Hepatocyte (in vitro differentiated cells): ENCODE measurements at regions not wholly inside any gene's neighbourhood (a gene's known extent, or its start where the extent isn't known, plus 50 kb on each side); places are given as distances from the start of the nearest gene placed in this dataset.

Experiments used
- EZH2 ChIP-seq: fragments of 200-600 bp; sonication (generic); IDR thresholded peaks from 2 replicates; pipeline ENCODE4 v1.6.1; 2016; ENCODE audit warnings: antibody characterized with exemption, mild to moderate bottlenecking, borderline replicate concordance
- EZH2phosphoT487 ChIP-seq: fragments of 200-600 bp; sonication (generic); IDR thresholded peaks from one replicate; pipeline ENCODE4 v1.6.1; 2018; ENCODE audit warnings: antibody characterized with exemption, mild to moderate bottlenecking, low read depth, moderate library complexity; ENCODE audit not compliant: unreplicated experiment, severe bottlenecking
- TF ChIP-seq, protein P1 (sequence below): fragments of 200-600 bp; sonication (generic); IDR thresholded peaks from 2 replicates; pipeline ENCODE4 v1.5.1; 2016; ENCODE audit warnings: antibody characterized with exemption, mild to moderate bottlenecking; ENCODE audit not compliant: poor library complexity

DNA sequence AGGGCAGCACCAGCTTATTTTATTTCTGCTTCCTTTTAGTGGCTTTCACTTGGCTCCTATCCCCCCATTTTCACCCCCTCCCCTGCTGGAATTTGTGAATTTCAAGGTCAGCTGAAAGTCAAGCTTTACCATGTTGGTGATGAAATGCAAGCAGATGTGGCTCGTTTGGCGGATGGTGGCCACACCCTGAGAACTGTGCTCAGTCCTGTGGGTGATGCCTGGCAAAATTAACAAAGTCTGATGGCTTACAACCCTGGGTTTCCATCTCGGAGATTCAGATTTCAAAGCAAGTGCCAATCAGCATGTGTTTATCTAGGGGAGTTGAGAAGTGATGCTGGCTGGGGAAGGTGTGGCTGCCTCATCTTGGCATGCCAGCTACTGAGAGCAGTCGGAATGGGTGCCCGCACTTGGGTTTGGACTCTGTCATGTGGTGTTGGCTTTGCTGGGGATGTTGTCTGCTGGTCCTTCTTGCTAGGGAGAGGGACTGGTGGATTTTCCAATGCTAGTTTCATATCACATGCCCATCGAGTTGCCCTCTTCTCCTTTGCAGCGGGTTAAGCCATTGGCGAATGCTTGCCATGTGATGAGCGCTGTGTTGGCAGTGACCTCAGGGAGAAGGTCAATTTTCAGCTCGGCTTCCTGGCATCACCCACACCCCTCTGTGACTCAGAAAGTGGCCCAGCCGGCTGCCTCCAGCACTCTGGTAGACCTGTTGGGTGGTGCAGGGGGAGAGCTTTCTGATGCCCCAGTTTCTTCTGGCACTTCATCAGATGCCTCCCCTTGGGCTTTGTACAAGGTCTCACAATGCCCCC lies 77.0 kb upstream of the PITX1 start:
- TF ChIP-seq, protein P1, sequence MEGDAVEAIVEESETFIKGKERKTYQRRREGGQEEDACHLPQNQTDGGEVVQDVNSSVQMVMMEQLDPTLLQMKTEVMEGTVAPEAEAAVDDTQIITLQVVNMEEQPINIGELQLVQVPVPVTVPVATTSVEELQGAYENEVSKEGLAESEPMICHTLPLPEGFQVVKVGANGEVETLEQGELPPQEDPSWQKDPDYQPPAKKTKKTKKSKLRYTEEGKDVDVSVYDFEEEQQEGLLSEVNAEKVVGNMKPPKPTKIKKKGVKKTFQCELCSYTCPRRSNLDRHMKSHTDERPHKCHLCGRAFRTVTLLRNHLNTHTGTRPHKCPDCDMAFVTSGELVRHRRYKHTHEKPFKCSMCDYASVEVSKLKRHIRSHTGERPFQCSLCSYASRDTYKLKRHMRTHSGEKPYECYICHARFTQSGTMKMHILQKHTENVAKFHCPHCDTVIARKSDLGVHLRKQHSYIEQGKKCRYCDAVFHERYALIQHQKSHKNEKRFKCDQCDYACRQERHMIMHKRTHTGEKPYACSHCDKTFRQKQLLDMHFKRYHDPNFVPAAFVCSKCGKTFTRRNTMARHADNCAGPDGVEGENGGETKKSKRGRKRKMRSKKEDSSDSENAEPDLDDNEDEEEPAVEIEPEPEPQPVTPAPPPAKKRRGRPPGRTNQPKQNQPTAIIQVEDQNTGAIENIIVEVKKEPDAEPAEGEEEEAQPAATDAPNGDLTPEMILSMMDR: no peak
- TF ChIP-seq EZH2phosphoT487 (no peak), EZH2 (no peak)
